ENCODE measurements at regions not wholly inside any gene's neighbourhood (a gene's known extent, or its start where the extent isn't known, plus 50 kb on each side); places are given as distances from the start of the nearest gene placed in this dataset.

DNA sequence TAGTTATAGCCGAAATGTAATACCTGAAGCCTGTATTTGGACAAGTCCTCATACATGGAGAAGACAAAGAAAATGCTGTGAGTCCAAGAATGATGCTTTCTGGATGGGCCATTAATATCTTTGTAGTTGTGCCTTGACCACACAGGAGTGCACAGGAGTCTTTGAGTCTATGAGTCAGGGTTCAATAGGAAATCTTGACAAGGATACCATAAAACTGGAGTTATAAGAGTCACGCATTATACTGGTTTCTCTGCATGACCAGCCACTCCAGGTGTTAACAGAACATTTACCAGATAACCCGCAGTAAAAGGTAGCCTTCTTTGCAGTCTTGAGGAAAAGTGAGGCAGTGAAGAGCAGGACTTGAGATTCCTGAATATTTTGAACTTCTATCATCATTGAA, 464.6 kb upstream of the PKN2 start:
- TF ChIP-seq, protein P1, sequence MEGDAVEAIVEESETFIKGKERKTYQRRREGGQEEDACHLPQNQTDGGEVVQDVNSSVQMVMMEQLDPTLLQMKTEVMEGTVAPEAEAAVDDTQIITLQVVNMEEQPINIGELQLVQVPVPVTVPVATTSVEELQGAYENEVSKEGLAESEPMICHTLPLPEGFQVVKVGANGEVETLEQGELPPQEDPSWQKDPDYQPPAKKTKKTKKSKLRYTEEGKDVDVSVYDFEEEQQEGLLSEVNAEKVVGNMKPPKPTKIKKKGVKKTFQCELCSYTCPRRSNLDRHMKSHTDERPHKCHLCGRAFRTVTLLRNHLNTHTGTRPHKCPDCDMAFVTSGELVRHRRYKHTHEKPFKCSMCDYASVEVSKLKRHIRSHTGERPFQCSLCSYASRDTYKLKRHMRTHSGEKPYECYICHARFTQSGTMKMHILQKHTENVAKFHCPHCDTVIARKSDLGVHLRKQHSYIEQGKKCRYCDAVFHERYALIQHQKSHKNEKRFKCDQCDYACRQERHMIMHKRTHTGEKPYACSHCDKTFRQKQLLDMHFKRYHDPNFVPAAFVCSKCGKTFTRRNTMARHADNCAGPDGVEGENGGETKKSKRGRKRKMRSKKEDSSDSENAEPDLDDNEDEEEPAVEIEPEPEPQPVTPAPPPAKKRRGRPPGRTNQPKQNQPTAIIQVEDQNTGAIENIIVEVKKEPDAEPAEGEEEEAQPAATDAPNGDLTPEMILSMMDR (conservative IDR thresholded peaks at IDR 0.05) = no peak
- no peak for TF ChIP-seq ZFX (IDR thresholded peaks at IDR 0.05)

Data from C4-2B (cell line).